ENCODE measurements at regions not wholly inside any gene's neighbourhood (a gene's known extent, or its start where the extent isn't known, plus 50 kb on each side); places are given as distances from the start of the nearest gene placed in this dataset.
"Not testable (repeated sequence)": the region's sequence is repeated elsewhere in the genome, so short reads cannot be mapped to it uniquely, and the experiment has no call there.

DNA sequence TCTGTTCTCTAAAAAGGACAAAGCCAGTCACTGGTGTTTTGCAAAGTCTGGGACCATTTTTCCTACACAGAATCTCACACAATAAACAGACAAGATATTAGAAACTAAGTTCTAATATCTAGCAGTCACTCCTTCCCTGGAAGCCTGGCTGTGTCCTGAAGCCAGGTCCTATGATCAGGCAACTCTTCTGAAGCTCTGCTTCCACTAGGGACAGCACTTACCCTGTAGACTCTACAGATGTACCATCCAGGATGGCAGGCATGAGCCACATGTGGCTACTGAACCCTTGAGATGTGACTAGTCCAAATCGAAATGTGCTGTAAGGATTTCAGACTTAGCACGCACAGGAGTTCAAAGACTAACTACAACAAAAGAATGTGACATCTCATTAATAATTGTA lies 130.1 kb upstream of the NBPF26 start:
- DNase-seq (ENCODE audit: low read depth in 2 of 2); H3K4me3 ChIP-seq (replicated peaks in 1 of 2; ENCODE audit: low read depth in 2 of 2, low read length in 2 of 2): not testable (repeated sequence)

DNA sequence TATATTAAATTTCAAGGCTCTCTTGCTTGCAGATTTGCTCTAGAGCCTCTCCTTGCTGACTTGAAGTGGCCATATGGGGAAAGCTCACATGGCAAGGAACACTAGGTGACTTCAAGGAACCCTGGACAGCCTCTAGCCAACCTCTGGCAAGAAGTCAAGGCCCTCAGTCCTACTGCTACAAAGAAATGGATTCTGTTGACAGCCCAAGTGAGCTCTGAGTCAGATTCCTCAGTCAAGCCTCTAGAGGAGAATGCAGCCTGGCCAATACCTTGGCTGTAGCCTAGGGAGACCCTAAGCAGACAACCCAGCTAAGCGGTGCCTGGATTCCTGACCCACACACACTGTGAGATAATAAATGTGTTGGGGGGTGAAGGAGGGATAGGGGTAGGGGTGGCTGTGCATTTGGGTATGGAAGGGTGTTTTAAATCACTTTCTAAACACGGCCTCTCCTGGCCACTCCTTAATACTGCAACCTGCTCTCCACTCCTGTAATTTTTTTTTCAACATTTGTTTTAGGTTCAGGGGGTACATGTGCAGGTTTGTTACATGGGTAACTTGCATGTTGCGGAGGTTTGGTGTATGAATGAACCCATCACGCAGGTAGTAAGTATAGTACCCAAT lies 125.3 kb upstream of the NBPF26 start:
- DNase-seq (ENCODE audit: low read depth in 2 of 2); H3K4me3 ChIP-seq (replicated peaks in 1 of 2; ENCODE audit: low read depth in 2 of 2, low read length in 2 of 2): not testable (repeated sequence)

DNA sequence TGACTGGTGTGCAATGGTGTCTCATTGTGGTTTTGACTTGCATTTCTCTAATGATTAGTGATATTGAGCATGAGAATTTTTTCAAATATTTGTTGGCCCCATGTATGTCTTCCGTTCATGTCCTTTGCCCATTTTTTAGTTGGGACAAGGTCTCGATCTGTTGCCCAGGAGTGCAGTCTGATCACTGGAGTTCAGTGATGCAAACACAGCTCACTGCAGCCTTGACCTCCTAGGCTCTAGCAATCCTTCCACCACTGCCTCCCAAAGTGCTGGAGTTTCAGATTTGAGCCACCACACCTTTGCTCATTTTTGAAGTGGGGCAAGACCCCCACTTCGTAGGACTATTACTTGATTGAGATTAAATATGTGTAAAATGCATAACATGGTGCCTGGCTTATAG lies 124.2 kb upstream of the NBPF26 start:
- DNase-seq (ENCODE audit: low read depth in 2 of 2) = not testable (repeated sequence)

DNA sequence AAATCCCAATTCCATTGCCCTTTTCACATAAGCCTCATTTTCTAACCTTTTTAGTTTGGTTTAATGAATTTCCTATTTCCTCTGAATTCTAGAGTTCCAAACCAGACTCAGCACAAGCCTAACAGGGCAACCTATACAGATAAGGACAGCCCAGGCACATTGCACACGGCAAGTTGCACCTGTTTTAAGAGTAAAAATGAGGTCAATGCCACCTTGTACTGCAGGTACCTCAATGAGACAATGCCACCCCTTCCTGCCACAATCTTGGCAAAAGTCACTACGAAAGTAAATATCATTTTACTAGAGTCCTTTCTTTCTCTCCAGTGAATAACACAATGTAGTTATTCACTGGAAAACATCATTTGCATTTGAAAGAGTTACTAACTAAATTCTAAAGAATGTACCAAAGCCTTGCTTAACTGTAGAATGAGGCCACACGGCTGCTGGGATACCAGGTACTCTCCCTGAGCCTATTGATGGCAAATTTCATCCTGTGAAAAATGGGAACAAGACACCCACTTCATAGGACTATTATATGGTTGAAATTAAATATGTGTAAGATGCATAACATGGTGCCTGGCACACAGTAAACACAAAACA lies 123.2 kb upstream of the NBPF26 start:
- H3K4me3 ChIP-seq (replicated peaks in 1 of 2; ENCODE audit: low read depth in 2 of 2, low read length in 2 of 2); DNase-seq (ENCODE audit: low read depth in 2 of 2): not testable (repeated sequence)

More for the DNA sequence above, 124.2 kb upstream of the NBPF26 start:
- H3K4me3 ChIP-seq (replicated peaks in 1 of 2; ENCODE audit: low read depth in 2 of 2, low read length in 2 of 2) = not testable (repeated sequence)

DNA sequence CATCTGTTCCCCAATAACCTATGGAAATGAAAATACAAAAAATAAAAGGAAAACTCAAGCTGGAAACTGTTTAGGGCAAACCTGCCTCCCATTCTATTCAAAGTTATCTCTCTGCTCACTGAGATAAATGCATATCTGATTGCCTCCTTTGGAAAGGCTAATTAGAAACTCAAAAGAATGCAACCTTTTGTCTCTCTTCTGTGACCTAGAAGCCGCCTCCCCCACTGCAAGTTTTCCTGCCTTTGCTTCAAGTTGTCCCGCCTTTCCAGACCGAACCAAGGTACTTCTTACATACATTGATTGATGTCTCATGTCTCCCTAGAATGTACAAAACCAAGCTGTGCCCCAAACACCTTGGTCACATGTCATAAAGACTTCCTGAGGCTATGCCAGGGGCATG lies 115.9 kb upstream of the NBPF26 start:
- H3K4me3 ChIP-seq (replicated peaks in 1 of 2; ENCODE audit: low read depth in 2 of 2, low read length in 2 of 2); DNase-seq (ENCODE audit: low read depth in 2 of 2): not testable (repeated sequence)

DNA sequence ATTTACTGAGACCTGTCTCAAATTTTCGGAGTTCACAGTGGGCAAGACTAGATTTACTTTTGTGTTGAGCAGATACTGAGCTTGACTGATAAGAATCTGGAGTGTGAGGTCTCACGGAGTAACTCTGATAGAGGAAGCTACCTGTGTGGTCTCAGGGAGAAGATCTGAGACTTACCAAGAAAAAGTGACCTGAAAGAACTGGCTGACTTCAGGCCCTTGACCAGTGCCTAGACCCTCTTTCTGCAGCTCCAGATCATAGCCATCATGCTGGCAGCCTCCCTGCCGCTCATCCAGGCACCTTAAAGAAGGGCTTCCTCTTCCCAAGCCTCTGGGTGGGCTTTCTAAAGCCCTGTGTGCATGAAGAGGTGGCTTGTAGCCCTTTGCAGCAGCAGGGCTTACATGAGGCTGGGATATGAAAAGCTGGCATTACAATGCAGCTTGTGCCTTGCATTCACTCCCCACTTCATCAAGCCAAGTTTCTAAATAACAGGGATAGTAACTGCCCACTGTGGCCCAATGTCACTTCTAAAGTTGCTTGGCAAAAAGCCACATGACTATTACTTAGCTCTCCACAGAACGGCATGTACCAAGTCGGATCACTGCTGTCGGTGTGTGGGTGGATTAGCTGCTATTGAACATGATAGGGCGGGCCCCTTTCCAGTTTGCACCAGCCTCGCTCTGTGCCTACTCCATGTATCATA lies 115.3 kb upstream of the NBPF26 start:
- not testable (repeated sequence) for H3K4me3 ChIP-seq (replicated peaks in 1 of 2; ENCODE audit: low read depth in 2 of 2, low read length in 2 of 2)

DNA sequence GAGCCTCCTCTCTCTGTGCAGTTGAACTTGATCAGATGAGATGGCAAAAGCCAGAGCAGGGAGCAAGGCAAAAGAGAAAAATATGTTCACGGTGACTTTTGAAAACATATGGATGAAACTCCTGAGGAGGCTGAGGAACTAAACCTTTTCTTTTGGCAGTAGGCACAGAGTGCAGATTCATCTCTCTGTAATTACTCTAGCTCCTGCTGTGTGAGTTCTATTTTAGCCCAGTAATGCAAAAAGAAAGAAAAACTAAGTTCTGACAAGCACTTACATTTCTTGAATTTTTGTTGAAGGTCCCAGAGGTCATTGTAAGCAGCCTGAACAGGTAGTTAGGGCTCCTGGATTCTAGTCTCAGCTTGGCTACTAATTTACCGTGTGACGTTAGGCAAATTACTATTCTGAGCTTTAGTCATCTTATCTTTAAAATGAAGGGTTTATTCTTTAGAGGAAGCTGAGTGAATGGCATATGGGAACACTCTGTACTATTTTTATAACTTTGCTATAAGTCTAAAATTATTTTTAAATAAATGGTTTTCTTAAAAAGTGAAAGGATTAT lies 114.7 kb upstream of the NBPF26 start:
- not testable (repeated sequence) for DNase-seq (ENCODE audit: low read depth in 2 of 2); H3K4me3 ChIP-seq (replicated peaks in 1 of 2; ENCODE audit: low read depth in 2 of 2, low read length in 2 of 2)

More for the DNA sequence above, 115.3 kb upstream of the NBPF26 start:
- DNase-seq (ENCODE audit: low read depth in 2 of 2) = not testable (repeated sequence)

DNA sequence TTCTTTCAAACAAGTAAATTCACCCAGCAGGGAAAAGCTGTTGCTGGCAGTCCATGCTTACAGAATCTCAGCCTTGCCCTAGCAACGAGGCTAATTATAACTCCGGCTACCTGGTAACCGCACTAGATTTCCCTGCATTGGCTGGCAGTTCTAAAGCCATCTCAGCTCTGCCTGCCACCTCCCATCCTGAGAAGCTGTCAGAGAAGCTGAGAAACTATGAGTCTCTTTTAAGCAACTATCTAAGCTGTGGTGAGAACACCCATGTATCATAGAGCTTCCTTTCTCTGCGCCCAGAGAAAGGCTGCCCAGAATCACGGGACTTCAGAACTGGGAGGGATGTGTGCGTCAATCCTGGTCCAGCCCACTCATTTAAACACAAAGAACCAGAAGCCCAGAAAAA lies 113.9 kb upstream of the NBPF26 start:
- not testable (repeated sequence) for H3K4me3 ChIP-seq (replicated peaks in 1 of 2; ENCODE audit: low read depth in 2 of 2, low read length in 2 of 2); DNase-seq (ENCODE audit: low read depth in 2 of 2)

DNA sequence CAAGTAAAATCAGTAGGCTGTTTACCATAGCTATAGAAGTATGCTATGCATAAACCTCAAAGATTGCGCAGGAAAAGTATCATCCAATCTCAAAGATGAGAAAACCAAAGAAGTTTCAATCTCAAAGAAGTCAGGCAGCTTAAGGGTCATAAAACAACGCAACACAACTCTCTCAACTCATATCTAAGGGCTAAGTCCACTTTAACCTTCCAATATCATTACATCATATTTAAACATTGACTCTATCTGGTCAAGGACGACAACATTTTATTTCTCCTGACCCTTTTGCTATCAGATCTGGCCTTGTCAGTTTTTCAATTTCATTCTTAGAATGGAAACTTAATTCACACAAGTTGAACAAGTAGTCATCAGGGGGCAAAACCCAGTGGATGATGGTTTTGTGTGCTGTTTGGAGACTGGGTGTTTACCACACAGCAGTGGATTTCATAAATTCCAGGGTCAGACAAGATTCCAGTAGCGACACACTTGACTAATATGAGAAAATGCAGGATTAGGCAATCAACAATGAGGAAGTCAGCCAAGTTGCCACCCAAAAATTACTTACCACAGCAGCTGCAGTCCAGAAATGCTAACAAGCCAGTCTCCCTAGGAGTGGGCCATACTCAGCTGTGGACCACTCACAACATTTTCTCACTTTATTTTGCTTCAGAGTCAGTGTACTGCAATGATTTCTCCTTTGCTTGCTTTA lies 108.7 kb upstream of the NBPF26 start:
- H3K4me3 ChIP-seq (replicated peaks in 1 of 2; ENCODE audit: low read depth in 2 of 2, low read length in 2 of 2); DNase-seq (ENCODE audit: low read depth in 2 of 2): not testable (repeated sequence)

DNA sequence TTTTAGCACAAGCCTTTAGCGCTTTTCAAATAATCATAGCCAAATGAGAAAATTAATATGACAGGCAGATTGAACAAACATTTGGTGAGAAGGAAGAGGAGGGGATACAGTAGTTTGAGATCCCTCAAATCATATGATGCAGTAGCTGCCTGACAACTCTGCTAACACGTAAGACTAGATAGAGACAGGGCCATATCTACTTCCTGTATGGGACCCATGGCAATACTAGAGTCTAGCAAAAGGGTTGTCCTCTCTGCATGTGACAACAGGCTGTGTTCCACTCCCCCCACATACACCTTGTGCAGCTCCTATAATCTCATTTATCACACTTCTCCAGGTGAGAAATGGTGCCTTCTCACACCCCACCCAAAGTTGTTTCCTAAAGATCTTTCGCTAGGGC lies 106.3 kb upstream of the NBPF26 start:
- not testable (repeated sequence) for H3K4me3 ChIP-seq (replicated peaks in 1 of 2; ENCODE audit: low read depth in 2 of 2, low read length in 2 of 2); DNase-seq (ENCODE audit: low read depth in 2 of 2)

DNA sequence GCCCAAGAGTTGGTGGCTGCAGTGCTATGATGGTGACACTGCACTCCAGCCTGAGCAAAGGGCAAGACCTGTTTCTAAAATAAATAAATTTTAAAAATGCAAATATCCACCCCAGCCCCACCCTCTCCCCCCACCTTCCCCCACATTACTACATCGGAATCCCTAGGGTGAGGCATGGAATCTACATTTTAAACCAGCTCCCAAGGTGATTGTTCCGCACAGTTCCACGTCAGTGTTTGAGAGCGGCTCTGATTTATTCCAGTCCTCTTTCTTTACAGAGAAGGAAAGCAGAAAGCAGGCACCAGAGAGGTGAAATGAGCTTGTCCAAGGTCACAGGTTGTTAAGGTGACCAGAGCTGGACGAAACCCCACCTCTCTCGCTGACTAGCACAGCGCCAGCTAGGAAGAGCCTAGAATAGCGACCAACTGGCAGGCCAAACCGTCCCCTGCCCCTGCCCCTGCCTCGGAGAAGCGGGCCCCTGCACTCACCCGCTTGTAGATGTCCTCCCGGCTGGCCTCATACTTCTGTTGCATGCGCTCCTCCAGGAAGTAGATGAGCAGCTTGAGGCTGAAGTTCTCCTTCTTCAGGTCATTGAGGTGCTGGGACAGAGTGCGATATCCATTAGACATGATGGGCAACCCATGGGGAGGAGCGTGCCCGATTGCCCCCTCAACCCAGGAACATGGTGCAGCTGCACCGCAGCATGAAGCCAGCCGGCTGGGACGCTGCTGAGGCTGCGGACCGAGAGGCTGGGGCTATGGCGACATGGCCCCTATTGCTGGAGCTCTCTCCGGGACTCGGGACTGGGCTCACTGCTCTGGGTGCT lies 103.7 kb upstream of the NBPF26 start:
- not testable (repeated sequence) for H3K4me3 ChIP-seq (replicated peaks in 1 of 2; ENCODE audit: low read depth in 2 of 2, low read length in 2 of 2); DNase-seq (ENCODE audit: low read depth in 2 of 2)

DNA sequence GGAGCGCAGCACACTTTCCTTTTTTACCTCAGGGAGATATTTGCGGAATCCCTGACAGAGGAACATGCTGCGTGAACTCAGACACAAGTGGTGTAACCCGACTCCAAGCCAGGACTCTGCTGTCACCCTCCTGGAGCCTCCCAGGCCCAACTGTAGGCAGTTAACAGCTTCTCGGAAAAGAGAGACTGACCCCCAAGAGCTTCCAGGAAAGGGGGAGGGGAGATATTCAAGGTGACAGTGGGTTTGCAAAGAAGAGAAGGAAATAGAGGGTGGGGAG lies 103.1 kb upstream of the NBPF26 start:
- not testable (repeated sequence) for DNase-seq (ENCODE audit: low read depth in 2 of 2); H3K4me3 ChIP-seq (replicated peaks in 1 of 2; ENCODE audit: low read depth in 2 of 2, low read length in 2 of 2)

DNA sequence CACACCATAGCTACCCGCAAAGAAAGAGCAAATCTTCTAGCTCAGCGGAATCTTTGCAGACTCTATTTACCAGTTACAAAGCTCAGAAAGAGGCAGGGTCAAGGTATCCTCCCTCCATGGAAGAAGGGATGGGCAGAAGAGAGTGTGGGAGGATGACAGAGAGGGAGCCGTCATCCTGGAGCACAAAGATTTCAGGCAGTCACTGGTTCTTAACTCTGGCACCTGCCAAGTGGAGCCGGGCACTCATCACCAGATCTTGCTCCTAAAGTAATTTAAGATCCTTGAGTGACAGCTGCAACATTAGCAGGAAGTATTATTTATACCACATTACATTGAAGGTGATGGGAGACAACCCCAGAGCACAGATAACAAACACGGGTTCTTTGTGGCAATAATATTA lies 102.5 kb upstream of the NBPF26 start:
- H3K4me3 ChIP-seq (replicated peaks in 1 of 2; ENCODE audit: low read depth in 2 of 2, low read length in 2 of 2); DNase-seq (ENCODE audit: low read depth in 2 of 2): not testable (repeated sequence)

DNA sequence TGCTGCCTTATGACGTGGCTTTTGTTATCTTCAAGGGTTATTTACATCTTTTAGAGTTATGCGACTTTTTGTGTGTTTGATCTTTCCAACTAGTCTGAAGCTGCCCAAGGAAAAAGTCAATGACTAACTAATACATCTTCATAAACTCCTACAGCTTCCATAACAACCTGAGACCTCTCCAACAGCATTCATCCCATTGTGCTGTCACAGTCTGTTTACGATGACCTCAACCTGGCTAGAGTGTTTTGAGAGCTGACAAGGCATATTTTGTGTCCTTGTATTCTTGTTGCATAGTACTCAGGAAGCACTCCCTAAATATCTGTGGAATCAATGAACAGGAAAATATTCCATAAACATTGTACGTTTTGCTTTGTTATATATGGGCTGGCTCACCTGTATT lies 100.2 kb upstream of the NBPF26 start:
- not testable (repeated sequence) for H3K4me3 ChIP-seq (replicated peaks in 1 of 2; ENCODE audit: low read depth in 2 of 2, low read length in 2 of 2); DNase-seq (ENCODE audit: low read depth in 2 of 2)

DNA sequence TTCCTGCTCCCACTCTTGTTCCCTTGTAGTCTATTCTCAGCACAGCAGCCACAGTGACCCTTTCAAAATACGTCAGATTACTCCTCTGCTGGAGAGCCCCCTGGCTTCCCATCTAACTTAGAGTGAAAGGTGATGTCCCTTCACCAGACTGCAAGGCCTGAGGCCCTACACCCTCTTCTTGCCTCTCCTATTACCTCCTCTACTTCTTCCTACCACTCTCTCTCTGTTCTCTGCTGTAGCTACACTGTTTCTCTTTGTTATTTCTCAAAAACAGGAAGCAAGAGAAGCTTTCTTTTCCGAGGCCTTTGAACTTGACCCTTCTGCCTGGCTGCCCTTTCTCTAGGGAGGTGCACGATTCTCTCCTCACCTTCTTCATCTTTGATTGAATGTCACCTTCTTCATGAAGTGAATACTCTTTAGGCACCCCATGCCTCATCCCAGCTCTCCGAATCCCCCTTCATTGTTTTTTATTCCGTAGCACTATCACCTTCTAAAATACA lies 99.1 kb upstream of the NBPF26 start:
- not testable (repeated sequence) for DNase-seq (ENCODE audit: low read depth in 2 of 2); H3K4me3 ChIP-seq (replicated peaks in 1 of 2; ENCODE audit: low read depth in 2 of 2, low read length in 2 of 2)

DNA sequence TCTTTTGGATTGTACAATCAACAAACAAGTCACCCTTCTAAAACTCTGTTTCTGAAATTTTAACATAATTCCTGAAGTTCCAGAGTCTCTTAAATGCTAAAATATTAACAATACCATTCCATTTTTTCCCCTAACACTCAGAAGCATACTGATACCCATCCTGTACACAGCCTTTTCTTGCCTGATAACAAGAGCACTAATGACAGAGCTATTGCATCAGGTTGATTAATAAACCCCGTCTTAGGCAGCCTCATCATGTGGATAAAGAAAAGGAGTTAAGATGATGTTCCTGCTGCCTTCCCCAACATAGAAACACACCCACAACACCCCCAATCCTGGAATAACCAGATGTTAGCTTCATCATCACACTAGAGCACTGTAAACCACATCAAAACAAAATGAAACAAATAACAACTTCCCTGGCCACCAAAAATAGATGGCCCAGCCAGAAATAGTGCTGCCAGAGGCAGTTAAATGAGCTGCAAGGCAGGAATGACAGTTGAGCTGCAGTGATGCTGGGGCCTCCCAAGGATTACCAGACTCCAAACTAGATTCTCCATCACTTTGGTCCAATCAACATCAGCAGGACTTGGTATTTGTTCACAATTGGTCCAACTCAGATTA lies 93.8 kb upstream of the NBPF26 start:
- not testable (repeated sequence) for DNase-seq (ENCODE audit: low read depth in 2 of 2); H3K4me3 ChIP-seq (replicated peaks in 1 of 2; ENCODE audit: low read depth in 2 of 2, low read length in 2 of 2)
